ENCODE measurements at regions not wholly inside any gene's neighbourhood (a gene's known extent, or its start where the extent isn't known, plus 50 kb on each side); places are given as distances from the start of the nearest gene placed in this dataset.

GRCh38 chr6:14757014-14757413, 488.9 kb upstream of the JARID2 start:
- no peak overlapping the region for H3K4me3 Mint-ChIP-seq

More at GRCh38 chr6:14757014-14757413, 488.9 kb upstream of the JARID2 start:
- DNase-seq (ENCODE audit: low spot score) (no peak), ATAC-seq (no peak)
- Mint-ChIP-seq H3K36me3 (0 out of 2 replicates have a peak, but pooled peaks cover 2% of the 10 kb centered on the region), H3K9me3 (peaks cover 4% of the 10 kb centered on the region), H3K27me3 (ENCODE audit: low read depth) (no peaks in the 10 kb centered on the region), H3K4me1 (peaks cover 11% of the 10 kb centered on the region), H3K27ac (no peak overlapping the region)
- TF ChIP-seq ZNF219 (CRISPR knock-in tag; IDR thresholded peaks at IDR 0.05; ENCODE audit: borderline replicate concordance): no peak
- TF ChIP-seq ZNF532 (CRISPR knock-in tag; IDR thresholded peaks at IDR 0.05; ENCODE audit: borderline replicate concordance): no peak
- no peak for TF ChIP-seq NFE2L1 (CRISPR knock-in tag; IDR thresholded peaks at IDR 0.05)
- TF ChIP-seq IRF2 (CRISPR knock-in tag; IDR thresholded peaks at IDR 0.05; ENCODE audit: borderline replicate concordance, low read depth): no peak
- no peak for TF ChIP-seq ARID4B (CRISPR knock-in tag; IDR thresholded peaks at IDR 0.05; ENCODE audit: borderline replicate concordance)
- TF ChIP-seq ZSCAN18 (CRISPR knock-in tag; IDR thresholded peaks at IDR 0.05): no peak
- no peak for TF ChIP-seq ZNF416 (CRISPR knock-in tag; IDR thresholded peaks at IDR 0.05)
- no peak for TF ChIP-seq ERG (CRISPR knock-in tag; IDR thresholded peaks at IDR 0.05)
- TF ChIP-seq EMX1 (CRISPR knock-in tag; IDR thresholded peaks at IDR 0.05): no peak
- ChIA-PET POLR2A (no interaction called here), CTCF (interaction anchor here (0.5 to 0.6 kb wide), 2 partner anchors 21 to 333 kb away, joined by 3 to 5 read pairs; no protein-coding TSS in a partner anchor)
